IMR-90 (cell line): ENCODE measurements at regions not wholly inside any gene's neighbourhood (a gene's known extent, or its start where the extent isn't known, plus 50 kb on each side); places are given as distances from the start of the nearest gene placed in this dataset.

Experiments used
- ATAC-seq: fragments of 200-7000 bp; cut with Tn5 transposase; 2 replicates; pipeline ENCODE4 v1.9.1; 2020; ENCODE audit warnings: low read depth, mild to moderate bottlenecking, moderate library complexity
- BruUV-seq: library from RNA; stranded (reverse); fragments of 400-500 nt; replicated peaks from 2 replicates; lab custom pipeline; 2021; lab: Mats Ljungman, UMichigan
- CTCF ChIA-PET: fragments of 300-600 bp; formaldehyde crosslinking; extraction: SDS; loops from one replicate; lab custom pipeline; 2021; ENCODE audit warnings: antibody characterized with exemption; lab: Yijun Ruan, JAX
- POLR2A ChIA-PET: fragments of 300-600 bp; sonication (Branson Sonifier 250); formaldehyde crosslinking; loops from one replicate; lab custom pipeline; 2022; ENCODE audit warnings: antibody characterized with exemption; ENCODE audit not compliant: unreplicated experiment; lab: Charles Lee
- DNase-seq: peaks from one replicate; pipeline ENCODE4 v3.0.0; 2013
- H2AFZ ChIP-seq: replicated peaks from 2 replicates; pipeline ENCODE3; 2013; ENCODE audit warnings: low read length, mild to moderate bottlenecking; ENCODE audit not compliant: poor library complexity
- H2AK5ac ChIP-seq: 2 replicates; pipeline ENCODE4 v1.6.1; 2013; ENCODE audit warnings: low read depth, low read length, inconsistent platforms
- H2AK9ac ChIP-seq: replicated peaks from 2 replicates; pipeline ENCODE3; 2013; ENCODE audit warnings: mild to moderate bottlenecking, low read depth, low read length, moderate library complexity; ENCODE audit not compliant: poor library complexity
- H2BK120ac ChIP-seq: 2 replicates; pipeline ENCODE4 v1.6.1; 2013; ENCODE audit warnings: low read depth, low read length, inconsistent platforms
- H2BK15ac ChIP-seq: 3 replicates; pipeline ENCODE4 v1.6.1; 2013; ENCODE audit warnings: low read depth, low read length, inconsistent platforms
- H2BK20ac ChIP-seq: 2 replicates; pipeline ENCODE4 v1.6.1; 2013; ENCODE audit warnings: low read depth, mild to moderate bottlenecking, inconsistent platforms, low read length, moderate library complexity
- H2BK5ac ChIP-seq: 2 replicates; pipeline ENCODE4 v1.6.1; 2013; ENCODE audit warnings: mild to moderate bottlenecking, low read depth, low read length, inconsistent platforms; ENCODE audit not compliant: poor library complexity, severe bottlenecking
- H3K14ac ChIP-seq: replicated peaks from 2 replicates; pipeline ENCODE4 v1.6.1; 2013; ENCODE audit warnings: low read depth, low read length, inconsistent platforms
- H3K18ac ChIP-seq: 2 replicates; pipeline ENCODE4 v1.6.1; 2013; ENCODE audit warnings: low read depth, low read length, control low read depth
- H3K23ac ChIP-seq: 2 replicates; pipeline ENCODE4 v1.6.1; 2013; ENCODE audit warnings: low read depth, low read length, inconsistent platforms
- H3K27ac ChIP-seq: 2 replicates; pipeline ENCODE4 v1.5.1; 2013; ENCODE audit warnings: mild to moderate bottlenecking, control low read depth, low read length; ENCODE audit not compliant: insufficient read depth
- H3K27me3 ChIP-seq: 2 replicates; pipeline ENCODE4 v1.6.1; 2013; ENCODE audit warnings: low read length; ENCODE audit not compliant: control insufficient read depth, insufficient read depth
- H3K36me3 ChIP-seq: 2 replicates; pipeline ENCODE4 v1.6.1; 2013; ENCODE audit warnings: low read length, mixed read lengths; ENCODE audit not compliant: control insufficient read depth, insufficient read depth
- H3K4ac ChIP-seq: 2 replicates; pipeline ENCODE4 v1.6.1; 2013; ENCODE audit warnings: low read depth, low read length, inconsistent platforms
- H3K4me1 ChIP-seq: 2 replicates; pipeline ENCODE4 v1.6.1; 2013; ENCODE audit warnings: low read length, mixed read lengths; ENCODE audit not compliant: control insufficient read depth, insufficient read depth
- H3K4me2 ChIP-seq: 2 replicates; pipeline ENCODE4 v1.6.1; 2013; ENCODE audit warnings: low read depth, mild to moderate bottlenecking, control low read depth, low read length, moderate library complexity
- H3K4me3 ChIP-seq: 2 replicates; pipeline ENCODE4 v1.5.1; 2013; ENCODE audit warnings: low read depth, mild to moderate bottlenecking, control low read depth, low read length, moderate library complexity; ENCODE audit not compliant: insufficient read depth
- H3K56ac ChIP-seq: 2 replicates; pipeline ENCODE4 v1.6.1; 2013; ENCODE audit warnings: low read length, inconsistent platforms; ENCODE audit not compliant: insufficient read depth; ENCODE audit errors: extremely low read depth
- H3K79me1 ChIP-seq, 2 experiments: 2 replicates each; pipeline ENCODE4 v1.6.1; 2013; ENCODE audit warnings: low read length in 2 of 2, inconsistent platforms in 1 of 2, low read depth in 1 of 2
- H3K9ac ChIP-seq: 2 replicates; pipeline ENCODE4 v1.6.1; 2013; ENCODE audit warnings: low read depth, low read length, control low read depth
- H3K9me1 ChIP-seq: 2 replicates; pipeline ENCODE4 v1.6.1; 2013; ENCODE audit warnings: low read length, inconsistent platforms; ENCODE audit not compliant: insufficient read depth
- H3K9me3 ChIP-seq: 2 replicates; pipeline ENCODE4 v1.6.1; 2013; ENCODE audit warnings: low read length; ENCODE audit not compliant: control insufficient read depth, insufficient read depth
- H4K20me1 ChIP-seq: 2 replicates; pipeline ENCODE4 v1.6.1; 2013; ENCODE audit warnings: low read length, inconsistent platforms; ENCODE audit not compliant: insufficient read depth
- H4K5ac ChIP-seq: 2 replicates; pipeline ENCODE4 v1.6.1; 2013; ENCODE audit warnings: mild to moderate bottlenecking, low read depth, low read length, control low read depth
- H4K8ac ChIP-seq, 2 experiments: 2 replicates each; pipeline ENCODE4 v1.6.1; 2013; ENCODE audit warnings: low read depth in 2 of 2, low read length in 2 of 2, control low read depth in 1 of 2, inconsistent platforms in 1 of 2
- H4K91ac ChIP-seq: 2 replicates; pipeline ENCODE4 v1.6.1; 2013; ENCODE audit warnings: low read depth, low read length, inconsistent platforms; ENCODE audit not compliant: insufficient read depth
- BHLHE40 ChIP-seq: fragments of 150-350 bp; IDR thresholded peaks from 2 replicates; pipeline ENCODE4 v1.6.1; 2016; ENCODE audit warnings: mild to moderate bottlenecking, low read depth, low read length
- NFE2L2 ChIP-seq: fragments of 150-350 bp; IDR thresholded peaks from 2 replicates; pipeline ENCODE4 v1.6.1; 2016; ENCODE audit warnings: low read depth, mild to moderate bottlenecking, low read length
- POLR2A ChIP-seq: IDR thresholded peaks from 2 replicates; pipeline ENCODE4 v1.6.1; 2012; ENCODE audit warnings: mild to moderate bottlenecking, low read depth, low read length
- RFX5 ChIP-seq: IDR thresholded peaks from 2 replicates; pipeline ENCODE4 v1.8.0; 2012; ENCODE audit warnings: low read depth, mild to moderate bottlenecking, low read length, moderate library complexity
- WGBS, 2 experiments: methylation state at CpG; one replicate each; pipeline versions ENCODE4 v1.1.5 to v1.1.7; 2013; ENCODE audit warnings: missing lambda C conversion rate in 2 of 2; ENCODE audit not compliant: insufficient read length in 1 of 2; ENCODE audit errors: extremely low coverage in 2 of 2; 5-methylcytosine and 5-hydroxymethylcytosine counted together
- dilution Hi-C: fragments of 300-500 bp; cut with HindIII; formaldehyde crosslinking; loops from one replicate; pipeline ENCODE4 v1.14.3; 2018; ENCODE audit warnings: low sequenced_read_pairs; ENCODE audit not compliant: unreplicated experiment
- in situ Hi-C: fragments of 300-500 bp; cut with MboI; formaldehyde crosslinking; loops from 3 replicates; pipeline ENCODE4 v1.14.3; 2019; ENCODE audit warnings: low sequenced_read_pairs, inconsistent platforms, mixed read lengths
- intact Hi-C: fragments of 100-400 bp; cut with micrococcal nuclease; formaldehyde crosslinking; loops from 2 replicates; pipeline ENCODE4 v1.10.0; 2022
- TF ChIP-seq, protein P1 (sequence below): fragments of 150-350 bp; IDR thresholded peaks from 2 replicates; pipeline ENCODE4 v1.6.1; 2016; ENCODE audit warnings: low read depth, mild to moderate bottlenecking, low read length, moderate library complexity, borderline replicate concordance
- TF ChIP-seq, protein P2 (sequence below): conservative IDR thresholded peaks from 2 replicates; pipeline ENCODE4 v1.5.1; 2012; ENCODE audit warnings: mild to moderate bottlenecking, low read depth, low read length, improper control_type of control experiment

DNA sequence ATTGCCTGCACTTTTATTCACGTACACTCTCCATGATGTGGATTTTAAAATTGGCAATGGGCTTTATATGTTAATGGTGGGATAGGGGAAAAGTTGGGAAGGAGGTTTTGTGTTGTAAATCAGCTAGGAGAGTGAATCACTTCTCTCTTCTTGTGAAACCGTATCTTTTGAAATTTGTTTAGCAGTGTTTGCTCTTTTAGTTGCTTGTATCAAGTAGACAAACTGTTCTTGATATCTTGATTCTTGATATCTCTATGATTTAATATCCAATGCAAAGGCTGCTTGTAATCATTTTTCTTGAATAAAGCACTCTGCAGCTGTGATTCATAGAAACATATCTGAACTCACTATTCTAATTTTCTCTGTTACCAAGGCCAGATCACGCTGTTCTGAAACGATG, 615.1 kb downstream of the CCER1 start:
- no peak overlapping the region for H2AFZ ChIP-seq
- no peak overlapping the region for H3K4ac ChIP-seq
- no peak overlapping the region for H3K23ac ChIP-seq
- H2BK120ac ChIP-seq = no peak overlapping the region
- ChIA-PET CTCF (interaction anchor here (1.1 to 1.4 kb wide), 2 partner anchors 10 to 19 kb away, joined by 3 read pairs; no protein-coding TSS in a partner anchor), POLR2A (no interaction called here)
- H3K4me3 ChIP-seq = no peak overlapping the region
- no peaks in the 10 kb centered on the region for H3K9me1 ChIP-seq
- H2AK5ac ChIP-seq = no peak overlapping the region
- H3K27ac ChIP-seq = no peak overlapping the region
- no peak overlapping the region for H2BK15ac ChIP-seq
- H3K79me1 ChIP-seq = no peaks in the 10 kb centered on the region
- H2AK9ac ChIP-seq = no peak overlapping the region
- no peaks in the 10 kb centered on the region for H3K36me3 ChIP-seq
- ATAC-seq = no peak
- no peak overlapping the region for H3K56ac ChIP-seq
- BruUV-seq = no TSS peak
- DNase-seq = no peak
- dilution Hi-C loops (no loop called here), intact Hi-C loops (loop anchor here (5.0 kb wide), 1 partner anchor 798 kb away; no protein-coding TSS in a partner anchor), in situ Hi-C loops (no loop called here)
- no peaks in the 10 kb centered on the region for H4K20me1 ChIP-seq
- no peaks in the 10 kb centered on the region for H3K27me3 ChIP-seq
- no peak overlapping the region for H3K9ac ChIP-seq
- H3K4me1 ChIP-seq = no peaks in the 10 kb centered on the region
- H3K4me2 ChIP-seq = no peak overlapping the region
- no CpG with 5 or more reads among the region's 4 CpGs for WGBS, 2 experiments
- H2BK5ac ChIP-seq = no peak overlapping the region
- H3K9me3 ChIP-seq = no peaks in the 10 kb centered on the region
- no peak overlapping the region for H4K8ac ChIP-seq
- H3K18ac ChIP-seq = no peak overlapping the region
- H4K5ac ChIP-seq = no peak overlapping the region
- H4K91ac ChIP-seq = no peak overlapping the region
- TF ChIP-seq, protein P1, sequence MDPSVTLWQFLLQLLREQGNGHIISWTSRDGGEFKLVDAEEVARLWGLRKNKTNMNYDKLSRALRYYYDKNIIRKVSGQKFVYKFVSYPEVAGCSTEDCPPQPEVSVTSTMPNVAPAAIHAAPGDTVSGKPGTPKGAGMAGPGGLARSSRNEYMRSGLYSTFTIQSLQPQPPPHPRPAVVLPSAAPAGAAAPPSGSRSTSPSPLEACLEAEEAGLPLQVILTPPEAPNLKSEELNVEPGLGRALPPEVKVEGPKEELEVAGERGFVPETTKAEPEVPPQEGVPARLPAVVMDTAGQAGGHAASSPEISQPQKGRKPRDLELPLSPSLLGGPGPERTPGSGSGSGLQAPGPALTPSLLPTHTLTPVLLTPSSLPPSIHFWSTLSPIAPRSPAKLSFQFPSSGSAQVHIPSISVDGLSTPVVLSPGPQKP = no peak
- TF ChIP-seq, protein P2, sequence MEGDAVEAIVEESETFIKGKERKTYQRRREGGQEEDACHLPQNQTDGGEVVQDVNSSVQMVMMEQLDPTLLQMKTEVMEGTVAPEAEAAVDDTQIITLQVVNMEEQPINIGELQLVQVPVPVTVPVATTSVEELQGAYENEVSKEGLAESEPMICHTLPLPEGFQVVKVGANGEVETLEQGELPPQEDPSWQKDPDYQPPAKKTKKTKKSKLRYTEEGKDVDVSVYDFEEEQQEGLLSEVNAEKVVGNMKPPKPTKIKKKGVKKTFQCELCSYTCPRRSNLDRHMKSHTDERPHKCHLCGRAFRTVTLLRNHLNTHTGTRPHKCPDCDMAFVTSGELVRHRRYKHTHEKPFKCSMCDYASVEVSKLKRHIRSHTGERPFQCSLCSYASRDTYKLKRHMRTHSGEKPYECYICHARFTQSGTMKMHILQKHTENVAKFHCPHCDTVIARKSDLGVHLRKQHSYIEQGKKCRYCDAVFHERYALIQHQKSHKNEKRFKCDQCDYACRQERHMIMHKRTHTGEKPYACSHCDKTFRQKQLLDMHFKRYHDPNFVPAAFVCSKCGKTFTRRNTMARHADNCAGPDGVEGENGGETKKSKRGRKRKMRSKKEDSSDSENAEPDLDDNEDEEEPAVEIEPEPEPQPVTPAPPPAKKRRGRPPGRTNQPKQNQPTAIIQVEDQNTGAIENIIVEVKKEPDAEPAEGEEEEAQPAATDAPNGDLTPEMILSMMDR = no peak
- TF ChIP-seq NFE2L2 = no peak
- TF ChIP-seq BHLHE40 = no peak
- TF ChIP-seq POLR2A = no peak
- no peak for TF ChIP-seq RFX5
- H2BK20ac ChIP-seq = no peak overlapping the region
- H3K14ac ChIP-seq = no peak overlapping the region; the same call in 1 of the 2 replicates
